ENCODE measurements at regions not wholly inside any gene's neighbourhood (a gene's known extent, or its start where the extent isn't known, plus 50 kb on each side); places are given as distances from the start of the nearest gene placed in this dataset.

- TF ChIP-seq CTCF (IDR thresholded peaks at IDR 0.05) (no peak), POLR2A (IDR thresholded peaks at IDR 0.05) (no peak)
Observed at GRCh38 chr2:145724311-145724898, 1204.5 kb upstream of the ZEB2 start.
